Glutamatergic neuron (in vitro differentiated cells): ENCODE measurements at regions not wholly inside any gene's neighbourhood (a gene's known extent, or its start where the extent isn't known, plus 50 kb on each side); places are given as distances from the start of the nearest gene placed in this dataset.
"Not testable (repeated sequence)": the region's sequence is repeated elsewhere in the genome, so short reads cannot be mapped to it uniquely, and the experiment has no call there.

ENCODE experiments used
- DNase-seq: peaks from one replicate; pipeline ENCODE4 v3.0.0; 2022
- H3K27ac Mint-ChIP-seq: one replicate; pipeline ENCODE4 v1.8.0; 2020; ENCODE audit warnings: mild to moderate bottlenecking, mixed read lengths, inconsistent platforms; ENCODE audit not compliant: unreplicated experiment
- H3K27me3 Mint-ChIP-seq: one replicate; pipeline ENCODE4 v1.8.0; 2020; ENCODE audit warnings: mild to moderate bottlenecking, moderate library complexity, mixed read lengths, inconsistent platforms; ENCODE audit not compliant: unreplicated experiment
- H3K36me3 Mint-ChIP-seq: one replicate; pipeline ENCODE4 v1.8.0; 2020; ENCODE audit warnings: mild to moderate bottlenecking, mixed read lengths, inconsistent platforms; ENCODE audit not compliant: unreplicated experiment
- H3K4me1 Mint-ChIP-seq: one replicate; pipeline ENCODE4 v1.8.0; 2020; ENCODE audit warnings: mild to moderate bottlenecking, low read depth, mixed read lengths, inconsistent platforms; ENCODE audit not compliant: unreplicated experiment
- H3K4me3 Mint-ChIP-seq: one replicate; pipeline ENCODE4 v1.8.0; 2020; ENCODE audit warnings: mild to moderate bottlenecking, mixed read lengths, inconsistent platforms; ENCODE audit not compliant: unreplicated experiment
- H3K9me3 Mint-ChIP-seq: one replicate; pipeline ENCODE4 v1.8.0; 2020; ENCODE audit warnings: mild to moderate bottlenecking, moderate library complexity, mixed read lengths, inconsistent platforms; ENCODE audit not compliant: unreplicated experiment
- CTCF ChIP-seq: fragments of 200-600 bp; sonication (generic); IDR thresholded peaks from one replicate; pipeline ENCODE4 v1.5.0; 2021; ENCODE audit not compliant: partially characterized antibody, unreplicated experiment

- H3K4me3 Mint-ChIP-seq, result no peak overlapping the region
- no peak for DNase-seq
- H3K27me3 Mint-ChIP-seq, result no peaks in the 10 kb centered on the region
- no peaks in the 10 kb centered on the region for H3K9me3 Mint-ChIP-seq
- no peak for TF ChIP-seq CTCF
- H3K4me1 Mint-ChIP-seq, result no peaks in the 10 kb centered on the region
- H3K36me3 Mint-ChIP-seq, result no peaks in the 10 kb centered on the region
- no peak overlapping the region for H3K27ac Mint-ChIP-seq
Observed at GRCh38 chr4:149910604-149911350, 95.1 kb upstream of the IQCM start.

DNA sequence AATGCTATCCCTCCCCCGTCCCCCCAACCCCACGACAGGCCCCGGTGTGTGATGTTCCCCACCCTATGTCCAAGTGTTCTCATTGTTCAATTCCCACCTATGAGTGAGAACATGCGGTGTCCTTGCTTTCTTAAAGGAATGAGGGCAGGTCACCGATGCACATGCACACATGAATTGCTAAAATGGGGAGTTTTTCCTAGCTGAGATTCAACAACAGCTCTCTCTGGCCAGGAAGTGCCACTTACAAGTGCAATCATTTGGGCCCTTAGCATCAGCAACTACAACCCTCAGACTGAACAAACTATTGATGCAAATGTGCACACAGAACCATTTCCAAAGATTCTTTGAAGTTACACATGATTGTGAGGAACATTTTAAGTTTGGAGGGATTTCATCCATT, 95.7 kb upstream of the IQCM start:
- no peak for TF ChIP-seq CTCF
- H3K27ac Mint-ChIP-seq, result no peak overlapping the region
- no peaks in the 10 kb centered on the region for H3K9me3 Mint-ChIP-seq
- no peaks in the 10 kb centered on the region for H3K4me1 Mint-ChIP-seq
- no peak overlapping the region for H3K4me3 Mint-ChIP-seq
- H3K27me3 Mint-ChIP-seq, result no peaks in the 10 kb centered on the region
- no peaks in the 10 kb centered on the region for H3K36me3 Mint-ChIP-seq
- DNase-seq, result no peak

DNA sequence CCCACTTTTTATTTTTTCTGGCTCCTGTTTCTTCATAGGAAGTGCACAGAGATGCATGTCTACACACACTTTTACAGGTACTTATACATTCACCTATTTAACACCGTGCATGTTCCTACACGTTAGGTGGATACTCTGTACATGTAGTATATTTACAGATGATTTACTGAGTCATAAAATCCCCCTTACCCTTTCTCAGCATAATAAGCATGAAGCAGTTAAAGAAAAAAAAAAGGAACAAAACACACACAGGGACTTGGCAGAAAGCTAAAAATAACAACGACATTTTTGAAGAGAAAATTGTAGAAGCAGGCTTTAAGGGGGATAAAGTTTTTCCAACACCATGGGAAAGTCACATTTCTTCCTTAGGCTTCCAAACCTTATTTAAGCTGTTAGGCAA, 96.4 kb upstream of the IQCM start:
- Mint-ChIP-seq H3K4me1 (no peaks in the 10 kb centered on the region), H3K9me3 (peaks cover 1% of the 10 kb centered on the region), H3K27ac (no peak overlapping the region), H3K27me3 (no peaks in the 10 kb centered on the region), H3K4me3 (no peak overlapping the region), H3K36me3 (no peaks in the 10 kb centered on the region)
- TF ChIP-seq CTCF, result no peak
- DNase-seq, result no peak

GRCh38 chr4:149914119-149915115, 98.8 kb upstream of the IQCM start:
- Mint-ChIP-seq H3K27ac (no peak overlapping the region), H3K36me3 (no peaks in the 10 kb centered on the region), H3K27me3 (no peaks in the 10 kb centered on the region), H3K4me3 (no peak overlapping the region), H3K9me3 (peaks cover 1% of the 10 kb centered on the region), H3K4me1 (no peaks in the 10 kb centered on the region)
- peak; percentile 65 for DNase-seq
- peak; percentile 80 for TF ChIP-seq CTCF

DNA sequence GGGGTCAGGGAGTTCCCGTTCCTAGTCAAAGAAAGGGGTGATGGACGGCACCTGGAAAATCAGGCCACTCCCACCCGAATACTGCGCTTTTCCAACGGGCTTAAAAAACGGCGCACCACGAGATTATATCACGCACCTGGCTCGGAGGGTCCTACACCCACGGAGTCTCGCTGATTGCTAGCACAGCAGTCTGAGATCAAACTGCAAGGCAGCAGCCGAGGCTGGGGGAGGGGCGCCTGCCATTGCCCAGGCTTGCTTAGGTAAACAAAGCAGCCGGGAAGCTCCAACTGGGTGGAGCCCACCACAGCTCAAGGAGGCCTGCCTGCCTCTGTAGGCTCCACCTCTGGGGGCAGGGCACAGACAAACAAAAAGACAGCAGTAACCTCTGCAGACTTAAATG, 100.1 kb upstream of the IQCM start:
- not testable (repeated sequence) for H3K9me3 Mint-ChIP-seq, H3K27me3 Mint-ChIP-seq
- DNase-seq, result peak; percentile 23

More for the DNA sequence above, 100.1 kb upstream of the IQCM start:
- H3K36me3 Mint-ChIP-seq, H3K4me3 Mint-ChIP-seq, H3K4me1 Mint-ChIP-seq, H3K27ac Mint-ChIP-seq: not testable (repeated sequence)
